ENCODE measurements at regions not wholly inside any gene's neighbourhood (a gene's known extent, or its start where the extent isn't known, plus 50 kb on each side); places are given as distances from the start of the nearest gene placed in this dataset.

- Histone ChIP-seq H3K27ac (ENCODE audit: insufficient read depth, low read length, poor library complexity, severe bottlenecking) (no peak overlapping the region), H3K36me3 (ENCODE audit: control insufficient read depth, insufficient read depth, low read length) (no peaks in the 10 kb centered on the region), H3K9me3 (ENCODE audit: control insufficient read depth, low read length) (no peaks in the 10 kb centered on the region), H3K4me3 (ENCODE audit: insufficient read depth, low read depth, low read length, poor library complexity, severe bottlenecking) (no peak overlapping the region), H3K4me1 (ENCODE audit: control insufficient read depth, insufficient read depth, low read length, poor library complexity, severe bottlenecking) (no peaks in the 10 kb centered on the region), H3K27me3 (replicated peaks; ENCODE audit: control insufficient read depth, insufficient read depth, low read length, poor library complexity, severe bottlenecking) (no peaks in the 10 kb centered on the region)
- no peak for DNase-seq
Observed at GRCh38 chr18:45287531-45287930, 327.7 kb upstream of the SLC14A2 start.

- Histone ChIP-seq H3K9me3 (ENCODE audit: control insufficient read depth, low read length) (no peaks in the 10 kb centered on the region), H3K27ac (ENCODE audit: insufficient read depth, low read length, poor library complexity, severe bottlenecking) (no peak overlapping the region), H3K27me3 (replicated peaks; ENCODE audit: control insufficient read depth, insufficient read depth, low read length, poor library complexity, severe bottlenecking) (no peaks in the 10 kb centered on the region), H3K4me1 (ENCODE audit: control insufficient read depth, insufficient read depth, low read length, poor library complexity, severe bottlenecking) (no peaks in the 10 kb centered on the region), H3K4me3 (ENCODE audit: insufficient read depth, low read depth, low read length, poor library complexity, severe bottlenecking) (no peak overlapping the region), H3K36me3 (ENCODE audit: control insufficient read depth, insufficient read depth, low read length) (no peaks in the 10 kb centered on the region)
- DNase-seq, result no peak
Observed at GRCh38 chr18:45290364-45290763, 324.9 kb upstream of the SLC14A2 start.

- Histone ChIP-seq H3K36me3 (ENCODE audit: control insufficient read depth, insufficient read depth, low read length) (no peaks in the 10 kb centered on the region), H3K27me3 (replicated peaks; ENCODE audit: control insufficient read depth, insufficient read depth, low read length, poor library complexity, severe bottlenecking) (no peaks in the 10 kb centered on the region), H3K27ac (ENCODE audit: insufficient read depth, low read length, poor library complexity, severe bottlenecking) (no peak overlapping the region), H3K4me1 (ENCODE audit: control insufficient read depth, insufficient read depth, low read length, poor library complexity, severe bottlenecking) (no peaks in the 10 kb centered on the region), H3K4me3 (ENCODE audit: insufficient read depth, low read depth, low read length, poor library complexity, severe bottlenecking) (no peak overlapping the region), H3K9me3 (ENCODE audit: control insufficient read depth, low read length) (no peaks in the 10 kb centered on the region)
- DNase-seq, result no peak
Observed at GRCh38 chr18:45291621-45292615, 323.4 kb upstream of the SLC14A2 start.

- H3K9me3 ChIP-seq (ENCODE audit: control insufficient read depth, low read length), result no peaks in the 10 kb centered on the region
- DNase-seq, result no peak
Observed at GRCh38 chr18:45295388-45295787, 319.9 kb upstream of the SLC14A2 start.

GRCh38 chr18:45298986-45299385, 316.3 kb upstream of the SLC14A2 start:
- Histone ChIP-seq H3K9me3 (ENCODE audit: control insufficient read depth, low read length) (no peaks in the 10 kb centered on the region), H3K4me1 (ENCODE audit: control insufficient read depth, insufficient read depth, low read length, poor library complexity, severe bottlenecking) (no peaks in the 10 kb centered on the region)

More at GRCh38 chr18:45295388-45295787, 319.9 kb upstream of the SLC14A2 start:
- Histone ChIP-seq H3K4me1 (ENCODE audit: control insufficient read depth, insufficient read depth, low read length, poor library complexity, severe bottlenecking) (no peaks in the 10 kb centered on the region), H3K27ac (ENCODE audit: insufficient read depth, low read length, poor library complexity, severe bottlenecking) (no peak overlapping the region), H3K36me3 (ENCODE audit: control insufficient read depth, insufficient read depth, low read length) (no peaks in the 10 kb centered on the region), H3K4me3 (ENCODE audit: insufficient read depth, low read depth, low read length, poor library complexity, severe bottlenecking) (no peak overlapping the region), H3K27me3 (replicated peaks; ENCODE audit: control insufficient read depth, insufficient read depth, low read length, poor library complexity, severe bottlenecking) (no peaks in the 10 kb centered on the region)

GRCh38 chr18:45303026-45303425, 312.2 kb upstream of the SLC14A2 start:
- Histone ChIP-seq H3K9me3 (ENCODE audit: control insufficient read depth, low read length) (no peaks in the 10 kb centered on the region), H3K4me3 (ENCODE audit: insufficient read depth, low read depth, low read length, poor library complexity, severe bottlenecking) (no peak overlapping the region), H3K36me3 (ENCODE audit: control insufficient read depth, insufficient read depth, low read length) (no peaks in the 10 kb centered on the region), H3K27ac (ENCODE audit: insufficient read depth, low read length, poor library complexity, severe bottlenecking) (no peak overlapping the region), H3K4me1 (ENCODE audit: control insufficient read depth, insufficient read depth, low read length, poor library complexity, severe bottlenecking) (no peaks in the 10 kb centered on the region), H3K27me3 (replicated peaks; ENCODE audit: control insufficient read depth, insufficient read depth, low read length, poor library complexity, severe bottlenecking) (no peaks in the 10 kb centered on the region)
- no peak for DNase-seq

More at GRCh38 chr18:45298986-45299385, 316.3 kb upstream of the SLC14A2 start:
- Histone ChIP-seq H3K4me3 (ENCODE audit: insufficient read depth, low read depth, low read length, poor library complexity, severe bottlenecking) (no peak overlapping the region), H3K27me3 (replicated peaks; ENCODE audit: control insufficient read depth, insufficient read depth, low read length, poor library complexity, severe bottlenecking) (no peaks in the 10 kb centered on the region), H3K27ac (ENCODE audit: insufficient read depth, low read length, poor library complexity, severe bottlenecking) (no peak overlapping the region), H3K36me3 (ENCODE audit: control insufficient read depth, insufficient read depth, low read length) (no peaks in the 10 kb centered on the region)
- no peak for DNase-seq

GRCh38 chr18:45304558-45304957, 310.7 kb upstream of the SLC14A2 start:
- H3K36me3 ChIP-seq (ENCODE audit: control insufficient read depth, insufficient read depth, low read length), result no peaks in the 10 kb centered on the region
- DNase-seq, result no peak
- H3K9me3 ChIP-seq (ENCODE audit: control insufficient read depth, low read length), result no peaks in the 10 kb centered on the region
- H3K27ac ChIP-seq (ENCODE audit: insufficient read depth, low read length, poor library complexity, severe bottlenecking), result no peak overlapping the region
- no peaks in the 10 kb centered on the region for H3K4me1 ChIP-seq (ENCODE audit: control insufficient read depth, insufficient read depth, low read length, poor library complexity, severe bottlenecking)
- H3K27me3 ChIP-seq (replicated peaks; ENCODE audit: control insufficient read depth, insufficient read depth, low read length, poor library complexity, severe bottlenecking), result no peaks in the 10 kb centered on the region
- H3K4me3 ChIP-seq (ENCODE audit: insufficient read depth, low read depth, low read length, poor library complexity, severe bottlenecking), result no peak overlapping the region

- no peak overlapping the region for H3K4me3 ChIP-seq (ENCODE audit: insufficient read depth, low read depth, low read length, poor library complexity, severe bottlenecking)
- no peaks in the 10 kb centered on the region for H3K9me3 ChIP-seq (ENCODE audit: control insufficient read depth, low read length)
- H3K27me3 ChIP-seq (replicated peaks; ENCODE audit: control insufficient read depth, insufficient read depth, low read length, poor library complexity, severe bottlenecking), result no peaks in the 10 kb centered on the region
- H3K27ac ChIP-seq (ENCODE audit: insufficient read depth, low read length, poor library complexity, severe bottlenecking), result no peak overlapping the region
- no peaks in the 10 kb centered on the region for H3K4me1 ChIP-seq (ENCODE audit: control insufficient read depth, insufficient read depth, low read length, poor library complexity, severe bottlenecking)
- no peaks in the 10 kb centered on the region for H3K36me3 ChIP-seq (ENCODE audit: control insufficient read depth, insufficient read depth, low read length)
- no peak for DNase-seq
Observed at GRCh38 chr18:45312555-45313126, 302.6 kb upstream of the SLC14A2 start.

GRCh38 chr18:45316127-45316526, 299.1 kb upstream of the SLC14A2 start:
- Histone ChIP-seq H3K27ac (ENCODE audit: insufficient read depth, low read length, poor library complexity, severe bottlenecking) (no peak overlapping the region), H3K4me3 (ENCODE audit: insufficient read depth, low read depth, low read length, poor library complexity, severe bottlenecking) (no peak overlapping the region), H3K27me3 (replicated peaks; ENCODE audit: control insufficient read depth, insufficient read depth, low read length, poor library complexity, severe bottlenecking) (no peaks in the 10 kb centered on the region), H3K36me3 (ENCODE audit: control insufficient read depth, insufficient read depth, low read length) (no peaks in the 10 kb centered on the region), H3K4me1 (ENCODE audit: control insufficient read depth, insufficient read depth, low read length, poor library complexity, severe bottlenecking) (no peaks in the 10 kb centered on the region), H3K9me3 (ENCODE audit: control insufficient read depth, low read length) (no peaks in the 10 kb centered on the region)
- no peak for DNase-seq

- no peaks in the 10 kb centered on the region for H3K4me1 ChIP-seq (ENCODE audit: control insufficient read depth, insufficient read depth, low read length, poor library complexity, severe bottlenecking)
- no peaks in the 10 kb centered on the region for H3K9me3 ChIP-seq (ENCODE audit: control insufficient read depth, low read length)
- H3K27ac ChIP-seq (ENCODE audit: insufficient read depth, low read length, poor library complexity, severe bottlenecking), result no peak overlapping the region
- H3K36me3 ChIP-seq (ENCODE audit: control insufficient read depth, insufficient read depth, low read length), result no peaks in the 10 kb centered on the region
- no peaks in the 10 kb centered on the region for H3K27me3 ChIP-seq (replicated peaks; ENCODE audit: control insufficient read depth, insufficient read depth, low read length, poor library complexity, severe bottlenecking)
- H3K4me3 ChIP-seq (ENCODE audit: insufficient read depth, low read depth, low read length, poor library complexity, severe bottlenecking), result no peak overlapping the region
- no peak for DNase-seq
Observed at GRCh38 chr18:45317948-45318640, 297.2 kb upstream of the SLC14A2 start.

Data from effector memory CD4-positive, alpha-beta T cell (primary cell).